K562 (cell line): ENCODE measurements at regions not wholly inside any gene's neighbourhood (a gene's known extent, or its start where the extent isn't known, plus 50 kb on each side); places are given as distances from the start of the nearest gene placed in this dataset.

ENCODE experiments used
- ATAC-seq: fragments of 200-7000 bp; cut with Tn5 transposase; 3 replicates; pipeline ENCODE4 v1.9.1; 2020; ENCODE audit warnings: moderate library complexity
- BruUV-seq: library from RNA; stranded (reverse); fragments of 400-500 nt; replicated peaks from 2 replicates; lab custom pipeline; 2021; lab: Mats Ljungman, UMichigan
- CTCF ChIA-PET: fragments of 300-600 bp; formaldehyde crosslinking; extraction: SDS; loops from one replicate; lab custom pipeline; 2021; ENCODE audit warnings: low intra/inter-chr PET ratio; lab: Yijun Ruan, JAX
- POLR2A ChIA-PET: fragments of 300-600, 350-650 bp; sonication (Branson Sonifier 250); formaldehyde crosslinking; extraction: SDS; loops from one replicate; lab custom pipeline; 2021; ENCODE audit warnings: antibody characterized with exemption, inconsistent platforms; lab: Yijun Ruan, JAX
- DNase-seq, 4 experiments: peaks; one replicate each; pipeline versions ENCODE4 v3.0.0 to v3.0.0-alpha.2; 2011 to 2018; ENCODE audit warnings: low spot score in 3 of 4, mixed read lengths in 3 of 4; ENCODE audit errors: extremely low read depth in 1 of 4
- FAIRE-seq: peaks from 2 replicates; lab custom pipeline; 2011; peaks lifted over from hg19 to GRCh38; lab: Jason Lieb, UNC
- H2AFZ ChIP-seq: 2 replicates; pipeline ENCODE4 v1.6.0; 2011; ENCODE audit warnings: low read depth, low read length, control low read depth, inconsistent platforms
- H3K27ac ChIP-seq: fragments of 200-600 bp; 3 replicates; pipeline ENCODE4 v1.8.0; 2011; ENCODE audit warnings: low read depth, mild to moderate bottlenecking, control low read depth, inconsistent platforms, low read length, moderate library complexity, mixed read lengths; ENCODE audit errors: extremely low read depth
- H3K27me3 ChIP-seq, 2 experiments: fragments of 300-600 bp in 1 of 2; 2 replicates in 1 of 2; 3 replicates in 1 of 2; pipeline versions ENCODE4 v1.6.0 to v1.8.0; 2011; ENCODE audit warnings: inconsistent platforms in 2 of 2, low read length in 2 of 2, mild to moderate bottlenecking in 1 of 2, mixed read lengths in 1 of 2, moderate library complexity in 1 of 2; ENCODE audit not compliant: control insufficient read depth in 2 of 2, insufficient read depth in 2 of 2
- H3K36me3 ChIP-seq: fragments of 300-600 bp; 3 replicates; pipeline ENCODE4 v1.8.0; 2011; ENCODE audit warnings: mild to moderate bottlenecking, low read length, inconsistent platforms; ENCODE audit not compliant: control insufficient read depth, insufficient read depth
- H3K4me1 ChIP-seq, 2 experiments: fragments of 200-600 bp in 1 of 2; replicated peaks in 1 of 2; 2 replicates in 1 of 2; 3 replicates in 1 of 2; pipeline versions ENCODE4 v1.5.1 to v1.8.0; 2011; ENCODE audit warnings: inconsistent platforms in 2 of 2, low read length in 2 of 2, mild to moderate bottlenecking in 1 of 2, mixed read lengths in 1 of 2, moderate library complexity in 1 of 2; ENCODE audit not compliant: control insufficient read depth in 2 of 2, insufficient read depth in 2 of 2
- H3K4me2 ChIP-seq: 2 replicates; pipeline ENCODE4 v1.6.1; 2011; ENCODE audit warnings: low read length, control low read depth, inconsistent platforms, mixed read lengths; ENCODE audit not compliant: insufficient read depth
- H3K4me3 ChIP-seq: fragments of 200-600 bp; sonication (generic), shearing (Covaris generic); 2 replicates; pipeline ENCODE4 v1.5.1; 2016; ENCODE audit warnings: control low read depth, inconsistent platforms
- H3K79me2 ChIP-seq: fragments of 200-600 bp; 3 replicates; pipeline ENCODE4 v1.8.0; 2011; ENCODE audit warnings: low read length, inconsistent platforms; ENCODE audit not compliant: control insufficient read depth, insufficient read depth
- H3K9ac ChIP-seq, 2 experiments: 2 replicates each; pipeline versions ENCODE4 v1.6.0 to v1.6.1; 2011; ENCODE audit warnings: low read depth in 2 of 2, low read length in 2 of 2, control low read depth in 1 of 2, inconsistent platforms in 1 of 2, mild to moderate bottlenecking in 1 of 2, mixed read lengths in 1 of 2; ENCODE audit not compliant: insufficient read depth in 1 of 2
- H3K9me1 ChIP-seq: one replicate; pipeline ENCODE4 v1.6.0; 2011; ENCODE audit warnings: inconsistent platforms, mild to moderate bottlenecking, low read length, moderate library complexity; ENCODE audit not compliant: control insufficient read depth, insufficient read depth
- H3K9me3 ChIP-seq: replicated peaks from 2 replicates; pipeline ENCODE4 v1.5.1; 2011; ENCODE audit warnings: low read depth, low read length, inconsistent platforms; ENCODE audit not compliant: control insufficient read depth, insufficient read depth
- H4K20me1 ChIP-seq: replicated peaks from 2 replicates; pipeline ENCODE4 v1.6.1; 2011; ENCODE audit warnings: low read length, inconsistent platforms, mixed read lengths; ENCODE audit not compliant: control insufficient read depth, insufficient read depth
- ELF1 ChIP-seq: fragments of 200-800 bp; sonication (Bioruptor generic); IDR thresholded peaks from 2 replicates; pipeline ENCODE4 v1.6.1; 2016; ENCODE audit warnings: missing genetic modification characterization, missing compliant biosample characterization
- ELF2 ChIP-seq: fragments of 250-450 bp; sonication (Bioruptor Pico); IDR thresholded peaks from 2 replicates; pipeline ENCODE4 v1.5.0; 2021; ENCODE audit warnings: mild to moderate bottlenecking
- MCM3 ChIP-seq: fragments of 450-650 bp; IDR thresholded peaks from 2 replicates; pipeline ENCODE4 v1.6.1; 2016
- MITF ChIP-seq: IDR thresholded peaks from 2 replicates; pipeline ENCODE4 v1.6.1; 2014; ENCODE audit warnings: antibody characterized with exemption
- RERE ChIP-seq: sonication (generic); formaldehyde crosslinking; IDR thresholded peaks from 2 replicates; pipeline ENCODE4 v1.8.0; 2023; ENCODE audit warnings: missing genetic modification reagents, mild to moderate bottlenecking, borderline replicate concordance
- RFX5 ChIP-seq: IDR thresholded peaks from 2 replicates; pipeline ENCODE4 v1.6.1; 2011; ENCODE audit warnings: low read depth, mild to moderate bottlenecking, improper control_type of control experiment, low read length
- TEAD4 ChIP-seq, 2 experiments: sonication (generic) in 1 of 2; formaldehyde crosslinking in 1 of 2; IDR thresholded peaks; 2 replicates each; pipeline versions ENCODE4 v1.6.1 to v1.8.0; 2012 to 2022; ENCODE audit warnings: borderline replicate concordance in 1 of 2, inconsistent platforms in 1 of 2, low read length in 1 of 2, mild to moderate bottlenecking in 1 of 2, missing genetic modification reagents in 1 of 2
- ZBTB7A ChIP-seq: IDR thresholded peaks from 2 replicates; pipeline ENCODE4 v1.6.1; 2011; ENCODE audit warnings: low read depth, mild to moderate bottlenecking, low read length, moderate library complexity, borderline replicate concordance; ENCODE audit not compliant: control insufficient read depth
- ZNF239 ChIP-seq: fragments of 250-450 bp; sonication (Bioruptor Pico); IDR thresholded peaks from 2 replicates; pipeline ENCODE4 v1.4.0; 2020; ENCODE audit warnings: mild to moderate bottlenecking
- ZNF41 ChIP-seq: fragments of 250-450 bp; sonication (Bioruptor Pico); conservative IDR thresholded peaks from 2 replicates; pipeline ENCODE4 v1.4.0; 2020; ENCODE audit warnings: mild to moderate bottlenecking
- WGBS: fragments of 100-300 bp; shearing (Covaris generic); methylation state at CpG from one replicate; pipeline ENCODE4 v1.1.6; 2016; ENCODE audit warnings: low coverage, mixed read lengths; ENCODE audit not compliant: insufficient coverage; ENCODE audit errors: missing lambda C conversion rate; 5-methylcytosine and 5-hydroxymethylcytosine counted together
- in situ Hi-C: fragments of 300-500 bp; cut with MboI; formaldehyde crosslinking; loops from 4 replicates; pipeline ENCODE4 v1.15.0; 2018; ENCODE audit warnings: inconsistent platforms, mixed read lengths
- intact Hi-C: fragments of 100-400 bp; cut with micrococcal nuclease; formaldehyde crosslinking; loops from 2 replicates; pipeline ENCODE4 v1.14.2; 2022

- no TSS peak for BruUV-seq
- ChIA-PET CTCF (no interaction called here), POLR2A (no interaction called here)
- no peak overlapping the region for H3K4me2 ChIP-seq
- in situ Hi-C loops (no loop called here), intact Hi-C loops (no loop called here)
- no peaks in the 10 kb centered on the region for H4K20me1 ChIP-seq
- H3K79me2 ChIP-seq: no peaks in the 10 kb centered on the region
- ATAC-seq: no peak
- H3K9me1 ChIP-seq: no peaks in the 10 kb centered on the region
- H3K36me3 ChIP-seq: no peaks in the 10 kb centered on the region
- H3K9ac ChIP-seq: no peak overlapping the region
- no peak overlapping the region for H2AFZ ChIP-seq
- H3K4me1 ChIP-seq: no peaks in the 10 kb centered on the region
- WGBS: 0% methylated on average over 1 of the region's 1 CpG
- H3K27me3 ChIP-seq: no peaks in the 10 kb centered on the region
- no peak for FAIRE-seq
- TF ChIP-seq TEAD4 (IDR thresholded peaks at IDR 0.05; ENCODE audit: low read length): no peak
- TF ChIP-seq TEAD4 (CRISPR knock-in tag; IDR thresholded peaks at IDR 0.05; ENCODE audit: borderline replicate concordance): no peak
- DNase-seq: no peak
- no peak overlapping the region for H3K4me3 ChIP-seq
- no peaks in the 10 kb centered on the region; the same call in 1 of the 2 replicates for H3K9me3 ChIP-seq
- no peak overlapping the region for H3K27ac ChIP-seq
Observed at GRCh38 chr15:46808834-46809233, 908.5 kb upstream of the SEMA6D start.

GRCh38 chr15:46815240-46815639 lies 902.1 kb upstream of the SEMA6D start:
- ChIA-PET POLR2A (no interaction called here), CTCF (no interaction called here)
- Histone ChIP-seq H3K27ac (no peak overlapping the region), H3K4me2 (no peak overlapping the region), H3K9ac (no peak overlapping the region), H3K79me2 (no peaks in the 10 kb centered on the region), H4K20me1 (no peaks in the 10 kb centered on the region), H3K27me3 (no peaks in the 10 kb centered on the region), H3K9me3 (no peaks in the 10 kb centered on the region; the same call in none of the 2 replicates), H3K36me3 (no peaks in the 10 kb centered on the region), H2AFZ (no peak overlapping the region), H3K4me3 (no peak overlapping the region), H3K4me1 (no peaks in the 10 kb centered on the region), H3K9me1 (no peaks in the 10 kb centered on the region)
- no TSS peak for BruUV-seq
- intact Hi-C loops (no loop called here), in situ Hi-C loops (no loop called here)
- ATAC-seq: no peak
- WGBS: 0% methylated on average over 4 of the region's 4 CpGs
- no peak for FAIRE-seq
- no peak for DNase-seq
- no peak for TF ChIP-seq ELF2 (CRISPR knock-in tag)
- no peak for TF ChIP-seq ZNF41 (CRISPR knock-in tag)
- no peak for TF ChIP-seq RFX5
- no peak for TF ChIP-seq ZNF239 (CRISPR knock-in tag)
- TF ChIP-seq ZBTB7A: no peak
- TF ChIP-seq RERE (CRISPR knock-in tag): no peak
- TF ChIP-seq MCM3: no peak
- no peak for TF ChIP-seq MITF
- TF ChIP-seq ELF1 (tag): no peak
